IMR-90 (cell line): ENCODE measurements at regions not wholly inside any gene's neighbourhood (a gene's known extent, or its start where the extent isn't known, plus 50 kb on each side); places are given as distances from the start of the nearest gene placed in this dataset.

Experiments used
- ATAC-seq: fragments of 200-7000 bp; cut with Tn5 transposase; 2 replicates; pipeline ENCODE4 v1.9.1; 2020; ENCODE audit warnings: low read depth, mild to moderate bottlenecking, moderate library complexity
- BruUV-seq: library from RNA; stranded (reverse); fragments of 400-500 nt; replicated peaks from 2 replicates; lab custom pipeline; 2021; lab: Mats Ljungman, UMichigan
- CTCF ChIA-PET: fragments of 300-600 bp; formaldehyde crosslinking; extraction: SDS; loops from one replicate; lab custom pipeline; 2021; ENCODE audit warnings: antibody characterized with exemption; lab: Yijun Ruan, JAX
- POLR2A ChIA-PET: fragments of 300-600 bp; sonication (Branson Sonifier 250); formaldehyde crosslinking; loops from one replicate; lab custom pipeline; 2022; ENCODE audit warnings: antibody characterized with exemption; ENCODE audit not compliant: unreplicated experiment; lab: Charles Lee
- DNase-seq: peaks from one replicate; pipeline ENCODE4 v3.0.0; 2013
- H2AFZ ChIP-seq: replicated peaks from 2 replicates; pipeline ENCODE3; 2013; ENCODE audit warnings: low read length, mild to moderate bottlenecking; ENCODE audit not compliant: poor library complexity
- H2AK5ac ChIP-seq: 2 replicates; pipeline ENCODE4 v1.6.1; 2013; ENCODE audit warnings: low read depth, low read length, inconsistent platforms
- H2AK9ac ChIP-seq: replicated peaks from 2 replicates; pipeline ENCODE3; 2013; ENCODE audit warnings: mild to moderate bottlenecking, low read depth, low read length, moderate library complexity; ENCODE audit not compliant: poor library complexity
- H2BK120ac ChIP-seq: 2 replicates; pipeline ENCODE4 v1.6.1; 2013; ENCODE audit warnings: low read depth, low read length, inconsistent platforms
- H2BK15ac ChIP-seq: 3 replicates; pipeline ENCODE4 v1.6.1; 2013; ENCODE audit warnings: low read depth, low read length, inconsistent platforms
- H2BK20ac ChIP-seq: 2 replicates; pipeline ENCODE4 v1.6.1; 2013; ENCODE audit warnings: low read depth, mild to moderate bottlenecking, inconsistent platforms, low read length, moderate library complexity
- H2BK5ac ChIP-seq: 2 replicates; pipeline ENCODE4 v1.6.1; 2013; ENCODE audit warnings: mild to moderate bottlenecking, low read depth, low read length, inconsistent platforms; ENCODE audit not compliant: poor library complexity, severe bottlenecking
- H3K14ac ChIP-seq: replicated peaks from 2 replicates; pipeline ENCODE4 v1.6.1; 2013; ENCODE audit warnings: low read depth, low read length, inconsistent platforms
- H3K18ac ChIP-seq: 2 replicates; pipeline ENCODE4 v1.6.1; 2013; ENCODE audit warnings: low read depth, low read length, control low read depth
- H3K23ac ChIP-seq: 2 replicates; pipeline ENCODE4 v1.6.1; 2013; ENCODE audit warnings: low read depth, low read length, inconsistent platforms
- H3K27ac ChIP-seq: 2 replicates; pipeline ENCODE4 v1.5.1; 2013; ENCODE audit warnings: mild to moderate bottlenecking, control low read depth, low read length; ENCODE audit not compliant: insufficient read depth
- H3K27me3 ChIP-seq: 2 replicates; pipeline ENCODE4 v1.6.1; 2013; ENCODE audit warnings: low read length; ENCODE audit not compliant: control insufficient read depth, insufficient read depth
- H3K36me3 ChIP-seq: 2 replicates; pipeline ENCODE4 v1.6.1; 2013; ENCODE audit warnings: low read length, mixed read lengths; ENCODE audit not compliant: control insufficient read depth, insufficient read depth
- H3K4ac ChIP-seq: 2 replicates; pipeline ENCODE4 v1.6.1; 2013; ENCODE audit warnings: low read depth, low read length, inconsistent platforms
- H3K4me1 ChIP-seq: 2 replicates; pipeline ENCODE4 v1.6.1; 2013; ENCODE audit warnings: low read length, mixed read lengths; ENCODE audit not compliant: control insufficient read depth, insufficient read depth
- H3K4me2 ChIP-seq: 2 replicates; pipeline ENCODE4 v1.6.1; 2013; ENCODE audit warnings: low read depth, mild to moderate bottlenecking, control low read depth, low read length, moderate library complexity
- H3K4me3 ChIP-seq: 2 replicates; pipeline ENCODE4 v1.5.1; 2013; ENCODE audit warnings: low read depth, mild to moderate bottlenecking, control low read depth, low read length, moderate library complexity; ENCODE audit not compliant: insufficient read depth
- H3K56ac ChIP-seq: 2 replicates; pipeline ENCODE4 v1.6.1; 2013; ENCODE audit warnings: low read length, inconsistent platforms; ENCODE audit not compliant: insufficient read depth; ENCODE audit errors: extremely low read depth
- H3K79me1 ChIP-seq, 2 experiments: 2 replicates each; pipeline ENCODE4 v1.6.1; 2013; ENCODE audit warnings: low read length in 2 of 2, inconsistent platforms in 1 of 2, low read depth in 1 of 2
- H3K9ac ChIP-seq: 2 replicates; pipeline ENCODE4 v1.6.1; 2013; ENCODE audit warnings: low read depth, low read length, control low read depth
- H3K9me1 ChIP-seq: 2 replicates; pipeline ENCODE4 v1.6.1; 2013; ENCODE audit warnings: low read length, inconsistent platforms; ENCODE audit not compliant: insufficient read depth
- H3K9me3 ChIP-seq: 2 replicates; pipeline ENCODE4 v1.6.1; 2013; ENCODE audit warnings: low read length; ENCODE audit not compliant: control insufficient read depth, insufficient read depth
- H4K20me1 ChIP-seq: 2 replicates; pipeline ENCODE4 v1.6.1; 2013; ENCODE audit warnings: low read length, inconsistent platforms; ENCODE audit not compliant: insufficient read depth
- H4K5ac ChIP-seq: 2 replicates; pipeline ENCODE4 v1.6.1; 2013; ENCODE audit warnings: mild to moderate bottlenecking, low read depth, low read length, control low read depth
- H4K8ac ChIP-seq, 2 experiments: 2 replicates each; pipeline ENCODE4 v1.6.1; 2013; ENCODE audit warnings: low read depth in 2 of 2, low read length in 2 of 2, control low read depth in 1 of 2, inconsistent platforms in 1 of 2
- H4K91ac ChIP-seq: 2 replicates; pipeline ENCODE4 v1.6.1; 2013; ENCODE audit warnings: low read depth, low read length, inconsistent platforms; ENCODE audit not compliant: insufficient read depth
- BHLHE40 ChIP-seq: fragments of 150-350 bp; IDR thresholded peaks from 2 replicates; pipeline ENCODE4 v1.6.1; 2016; ENCODE audit warnings: mild to moderate bottlenecking, low read depth, low read length
- RAD21 ChIP-seq: IDR thresholded peaks from 2 replicates; pipeline ENCODE4 v1.6.1; 2012; ENCODE audit warnings: low read length, improper control_type of control experiment
- whole genome bisulfite sequencing, 2 experiments: methylation state at CpG; one replicate each; pipeline versions ENCODE4 v1.1.5 to v1.1.7; 2013; ENCODE audit warnings: missing lambda C conversion rate in 2 of 2; ENCODE audit not compliant: insufficient read length in 1 of 2; ENCODE audit errors: extremely low coverage in 2 of 2; 5-methylcytosine and 5-hydroxymethylcytosine counted together
- dilution Hi-C: fragments of 300-500 bp; cut with HindIII; formaldehyde crosslinking; loops from one replicate; pipeline ENCODE4 v1.14.3; 2018; ENCODE audit warnings: low sequenced_read_pairs; ENCODE audit not compliant: unreplicated experiment
- in situ Hi-C: fragments of 300-500 bp; cut with MboI; formaldehyde crosslinking; loops from 3 replicates; pipeline ENCODE4 v1.14.3; 2019; ENCODE audit warnings: low sequenced_read_pairs, inconsistent platforms, mixed read lengths
- intact Hi-C: fragments of 100-400 bp; cut with micrococcal nuclease; formaldehyde crosslinking; loops from 2 replicates; pipeline ENCODE4 v1.10.0; 2022

GRCh38 chr4:176498617-176499256 is 179.0 kb downstream of the SPCS3 start:
- dilution Hi-C loops: no loop called here

More at GRCh38 chr4:176498617-176499256, 179.0 kb downstream of the SPCS3 start:
- CTCF ChIA-PET: no interaction called here
- Histone ChIP-seq H3K4me1 (0 out of 2 replicates have a peak, but pooled peaks cover 3% of the 10 kb centered on the region), H3K18ac (0 out of 2 replicates have a peak overlapping the region, but pooled peaks have one; percentile 49), H3K4me3 (no peak overlapping the region), H4K5ac (peak overlapping the region; percentile 27; the same call in 1 of the 2 replicates), H3K9me3 (no peaks in the 10 kb centered on the region), H4K20me1 (no peaks in the 10 kb centered on the region), H4K8ac (peak overlapping the region in 1 of 2 experiments; percentile 43; a peak in 2 of 4 replicates), H2AK9ac (no peak overlapping the region), H3K23ac (no peak overlapping the region; the same call in 1 of the 2 replicates), H3K4me2 (no peak overlapping the region), H3K9ac (no peak overlapping the region), H3K36me3 (no peaks in the 10 kb centered on the region), H2BK5ac (peak overlapping the region; percentile 54), H3K27me3 (no peaks in the 10 kb centered on the region), H2BK20ac (peak overlapping the region; percentile 81), H2BK120ac (peak overlapping the region; percentile 78), H2AK5ac (peak overlapping the region; percentile 15; the same call in 1 of the 2 replicates), H2BK15ac (peak overlapping the region; percentile 67; the same call in 1 of the 3 replicates), H3K14ac (peak overlapping the region; percentile 68; the same call in 1 of the 2 replicates), H3K79me1 (no peaks in the 10 kb centered on the region), H3K56ac (no peak overlapping the region), H3K27ac (no peak overlapping the region), H3K4ac (peak overlapping the region; percentile 64), H3K9me1 (peaks cover 4% of the 10 kb centered on the region), H2AFZ (peak overlapping the region; percentile 77), H4K91ac (peak overlapping the region; percentile 60)
- in situ Hi-C loops: no loop called here
- POLR2A ChIA-PET: no interaction called here
- no TSS peak for BruUV-seq
- 6% methylated on average over 2 of the region's 4 CpGs; no CpG with 5 or more reads in 1 of the 2 experiments for WGBS, 2 experiments
- peak; percentile 66 for DNase-seq
- intact Hi-C loops: no loop called here
- peak; percentile 76 for ATAC-seq
- TF ChIP-seq BHLHE40 (peak; percentile 45; the same call in 1 of the 2 replicates), RAD21 (no peak)
